ENCODE measurements at regions not wholly inside any gene's neighbourhood (a gene's known extent, or its start where the extent isn't known, plus 50 kb on each side); places are given as distances from the start of the nearest gene placed in this dataset.

GRCh38 chr10:128885573-128886555 lies 581.2 kb upstream of the MGMT start:
- no peak overlapping the region for H2AFZ ChIP-seq (ENCODE audit: low read depth, low read length)
- TF ChIP-seq CTCF (IDR thresholded peaks at IDR 0.05; ENCODE audit: low read depth, low read length) (no peak), EZH2phosphoT487 (IDR thresholded peaks at IDR 0.05; ENCODE audit: low read depth) (no peak)
- no peak overlapping the region for H3K9ac ChIP-seq (ENCODE audit: low read length)

GRCh38 chr10:128887856-128888255 lies 579.2 kb upstream of the MGMT start:
- Histone ChIP-seq H3K27ac (ENCODE audit: low read length) (no peak overlapping the region), H3K27me3 (ENCODE audit: low read depth, low read length) (no peaks in the 10 kb centered on the region), H4K20me1 (ENCODE audit: insufficient read depth, low read length) (no peaks in the 10 kb centered on the region), H2AFZ (ENCODE audit: low read depth, low read length) (no peak overlapping the region), H3K9ac (ENCODE audit: low read length) (no peak overlapping the region), H3K4me1 (ENCODE audit: low read length) (no peaks in the 10 kb centered on the region), H3K36me3 (replicated peaks; ENCODE audit: low read depth, low read length) (no peaks in the 10 kb centered on the region), H3K9me3 (ENCODE audit: insufficient read depth, low read length) (no peaks in the 10 kb centered on the region), H3K4me2 (ENCODE audit: low read length) (no peak overlapping the region), H3K4me3 (ENCODE audit: low read length) (no peak overlapping the region), H3K79me2 (ENCODE audit: low read length) (no peaks in the 10 kb centered on the region)
- TF ChIP-seq EZH2phosphoT487 (IDR thresholded peaks at IDR 0.05; ENCODE audit: low read depth) = no peak
- TF ChIP-seq CTCF (IDR thresholded peaks at IDR 0.05; ENCODE audit: low read depth, low read length) = no peak

More at GRCh38 chr10:128885573-128886555, 581.2 kb upstream of the MGMT start:
- no peak overlapping the region for H3K4me3 ChIP-seq (ENCODE audit: low read length)
- H4K20me1 ChIP-seq (ENCODE audit: insufficient read depth, low read length) = no peaks in the 10 kb centered on the region
- no peaks in the 10 kb centered on the region for H3K36me3 ChIP-seq (replicated peaks; ENCODE audit: low read depth, low read length)
- H3K79me2 ChIP-seq (ENCODE audit: low read length) = no peaks in the 10 kb centered on the region
- no peaks in the 10 kb centered on the region for H3K27me3 ChIP-seq (ENCODE audit: low read depth, low read length)
- H3K4me2 ChIP-seq (ENCODE audit: low read length) = no peak overlapping the region
- no peak overlapping the region for H3K27ac ChIP-seq (ENCODE audit: low read length)
- no peaks in the 10 kb centered on the region for H3K4me1 ChIP-seq (ENCODE audit: low read length)
- H3K9me3 ChIP-seq (ENCODE audit: insufficient read depth, low read length) = no peaks in the 10 kb centered on the region

- Histone ChIP-seq H3K27me3 (ENCODE audit: low read depth, low read length) (no peaks in the 10 kb centered on the region), H2AFZ (ENCODE audit: low read depth, low read length) (no peak overlapping the region), H3K4me3 (ENCODE audit: low read length) (no peak overlapping the region), H4K20me1 (ENCODE audit: insufficient read depth, low read length) (no peaks in the 10 kb centered on the region), H3K9me3 (ENCODE audit: insufficient read depth, low read length) (no peaks in the 10 kb centered on the region), H3K4me2 (ENCODE audit: low read length) (no peak overlapping the region), H3K27ac (ENCODE audit: low read length) (no peak overlapping the region), H3K4me1 (ENCODE audit: low read length) (no peaks in the 10 kb centered on the region), H3K9ac (ENCODE audit: low read length) (no peak overlapping the region), H3K36me3 (replicated peaks; ENCODE audit: low read depth, low read length) (no peaks in the 10 kb centered on the region), H3K79me2 (ENCODE audit: low read length) (no peaks in the 10 kb centered on the region)
- no peak for TF ChIP-seq EZH2phosphoT487 (IDR thresholded peaks at IDR 0.05; ENCODE audit: low read depth)
- TF ChIP-seq CTCF (IDR thresholded peaks at IDR 0.05; ENCODE audit: low read depth, low read length) = no peak
Observed at GRCh38 chr10:128892005-128892404, 575.0 kb upstream of the MGMT start.

GRCh38 chr10:128894641-128895040 lies 572.4 kb upstream of the MGMT start:
- Histone ChIP-seq H3K27ac (ENCODE audit: low read length) (no peak overlapping the region), H3K36me3 (replicated peaks; ENCODE audit: low read depth, low read length) (no peaks in the 10 kb centered on the region), H4K20me1 (ENCODE audit: insufficient read depth, low read length) (no peaks in the 10 kb centered on the region), H3K4me1 (ENCODE audit: low read length) (no peaks in the 10 kb centered on the region), H3K4me2 (ENCODE audit: low read length) (no peak overlapping the region), H3K4me3 (ENCODE audit: low read length) (no peak overlapping the region), H3K79me2 (ENCODE audit: low read length) (no peaks in the 10 kb centered on the region), H3K9me3 (ENCODE audit: insufficient read depth, low read length) (no peaks in the 10 kb centered on the region), H2AFZ (ENCODE audit: low read depth, low read length) (no peak overlapping the region), H3K9ac (ENCODE audit: low read length) (no peak overlapping the region), H3K27me3 (ENCODE audit: low read depth, low read length) (no peaks in the 10 kb centered on the region)
- TF ChIP-seq EZH2phosphoT487 (IDR thresholded peaks at IDR 0.05; ENCODE audit: low read depth) (no peak), CTCF (IDR thresholded peaks at IDR 0.05; ENCODE audit: low read depth, low read length) (no peak)

All from OCI-LY3 (cell line).